ENCODE measurements at regions not wholly inside any gene's neighbourhood (a gene's known extent, or its start where the extent isn't known, plus 50 kb on each side); places are given as distances from the start of the nearest gene placed in this dataset.
"Not testable (repeated sequence)": the region's sequence is repeated elsewhere in the genome, so short reads cannot be mapped to it uniquely, and the experiment has no call there.

- DNase-seq: not testable (repeated sequence)
Measured at GRCh38 chr5:81823736-81824135, 72.8 kb upstream of the SSBP2 start.

- no peak for DNase-seq
Measured at GRCh38 chr5:81820863-81821262, 70.0 kb upstream of the SSBP2 start.

- no peak for DNase-seq
Measured at GRCh38 chr5:81820318-81820636, 69.4 kb upstream of the SSBP2 start.

DNA sequence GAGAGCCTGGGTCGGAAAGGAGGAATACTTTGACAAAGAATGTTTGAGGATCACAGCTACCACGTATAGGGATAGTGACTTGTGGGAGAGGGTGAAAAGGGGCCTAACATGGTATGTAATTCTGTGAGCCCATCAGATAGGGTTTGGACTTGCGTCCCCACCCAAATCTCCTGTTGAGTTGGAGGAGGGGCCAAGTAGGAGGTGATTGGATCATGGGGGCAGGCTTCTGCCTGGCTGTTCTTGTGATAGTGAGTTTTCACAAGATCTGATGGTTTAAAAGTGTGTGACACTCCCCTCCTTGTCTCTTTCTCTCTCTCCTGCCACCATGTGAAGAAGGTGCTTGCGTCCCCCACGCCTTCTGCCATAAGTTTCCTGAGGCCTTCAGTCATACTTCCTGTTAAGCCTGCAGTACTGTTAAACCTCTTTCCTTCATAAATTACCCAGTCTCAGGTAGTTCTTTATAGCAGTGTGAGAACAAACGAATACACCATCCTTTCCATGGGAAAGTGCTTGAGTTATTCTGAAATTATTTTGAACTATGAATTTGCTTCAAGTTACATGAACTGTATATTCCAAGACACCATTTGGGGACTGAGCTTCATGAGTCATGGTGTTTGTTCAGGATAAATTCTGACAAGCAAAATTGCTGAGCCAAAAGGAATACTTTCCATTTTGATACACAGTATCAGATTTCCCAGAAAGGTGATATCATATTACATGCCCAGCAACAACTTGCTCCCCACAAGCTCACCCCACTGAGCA, 68.8 kb upstream of the SSBP2 start:
- no peak for DNase-seq

GRCh38 chr5:81817980-81818379, 67.1 kb upstream of the SSBP2 start:
- DNase-seq: no peak

DNA sequence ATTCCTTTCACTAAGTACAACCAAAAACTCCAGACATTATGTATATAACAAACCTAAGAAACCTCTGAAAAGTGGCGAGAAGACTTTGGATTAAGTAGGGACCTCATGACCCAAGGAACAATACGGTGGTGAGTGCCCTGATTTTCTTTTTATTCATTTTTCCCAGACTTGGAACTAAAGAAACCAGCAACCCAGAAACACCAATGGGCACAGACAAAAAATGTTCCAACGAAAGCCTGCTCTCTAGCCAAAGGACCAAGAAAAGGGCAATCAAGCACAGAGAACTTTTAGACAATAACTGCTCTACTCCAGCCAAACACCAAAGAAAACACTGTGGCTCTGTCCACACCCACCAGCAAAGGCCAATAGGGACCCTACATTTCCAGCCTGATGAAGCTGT, 66.2 kb upstream of the SSBP2 start:
- no peak for DNase-seq

DNA sequence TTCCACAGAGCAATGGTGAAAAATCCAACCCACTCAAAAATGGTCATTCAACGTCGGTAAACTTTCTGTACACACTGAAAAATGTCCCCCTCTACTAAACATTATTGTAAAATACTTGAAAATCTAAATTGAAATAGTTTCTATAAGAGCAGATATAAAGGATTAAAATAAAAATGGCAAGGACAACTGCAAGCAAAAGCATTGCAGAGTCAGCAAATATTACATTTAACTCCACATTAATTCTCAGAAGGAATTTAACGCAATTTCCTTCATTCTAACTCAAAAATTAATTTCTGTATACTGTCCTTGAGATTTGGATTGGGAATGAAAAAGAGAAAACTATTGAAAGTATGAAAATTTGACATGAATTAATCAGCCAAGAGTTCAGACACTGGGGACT, 64.4 kb upstream of the SSBP2 start:
- DNase-seq: no peak

DNA sequence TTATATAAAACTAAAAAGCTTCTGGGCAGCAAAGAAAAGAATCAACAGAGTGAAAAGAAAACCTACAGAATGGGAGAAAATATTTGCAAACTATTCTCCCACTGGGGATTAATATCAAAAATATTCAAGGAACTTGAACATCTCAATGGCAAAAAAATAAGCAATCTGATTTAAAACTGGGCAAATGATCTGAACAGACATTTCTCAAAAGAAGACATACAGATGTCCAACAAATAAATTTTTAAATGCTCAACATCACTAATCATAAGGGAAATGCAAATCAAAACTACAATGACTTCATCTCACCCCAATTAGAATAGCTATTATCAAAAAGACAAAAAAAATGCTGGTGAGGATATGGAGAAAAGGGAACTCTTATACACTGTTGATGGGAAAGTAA, 57.2 kb upstream of the SSBP2 start:
- no peak for DNase-seq

GRCh38 chr5:81805086-81805485, 54.2 kb upstream of the SSBP2 start:
- no peak for DNase-seq

DNA sequence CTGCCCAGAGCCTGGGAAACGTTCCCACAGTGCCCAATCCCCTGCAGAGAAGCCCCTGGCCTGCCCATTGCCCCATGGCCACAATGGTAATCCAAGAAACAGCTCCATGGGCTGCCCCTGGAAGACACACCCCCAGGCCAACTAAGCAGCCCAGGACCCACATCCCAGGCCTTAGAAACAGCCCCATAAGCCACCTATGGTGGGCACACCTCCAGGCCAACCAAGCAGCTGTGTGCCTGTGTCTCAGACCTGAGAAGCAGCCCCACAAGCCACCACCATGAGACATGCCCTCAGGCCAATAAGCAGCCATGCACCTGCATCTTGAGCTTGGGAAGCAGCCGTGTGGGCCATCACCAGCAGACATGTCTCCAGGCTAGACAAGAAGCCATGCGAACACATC, 52.9 kb upstream of the SSBP2 start:
- DNase-seq: no peak

- no peak for DNase-seq
Measured at GRCh38 chr5:81802625-81803024, 51.7 kb upstream of the SSBP2 start.

GRCh38 chr5:81802020-81802419, 51.1 kb upstream of the SSBP2 start:
- DNase-seq: no peak

DNA sequence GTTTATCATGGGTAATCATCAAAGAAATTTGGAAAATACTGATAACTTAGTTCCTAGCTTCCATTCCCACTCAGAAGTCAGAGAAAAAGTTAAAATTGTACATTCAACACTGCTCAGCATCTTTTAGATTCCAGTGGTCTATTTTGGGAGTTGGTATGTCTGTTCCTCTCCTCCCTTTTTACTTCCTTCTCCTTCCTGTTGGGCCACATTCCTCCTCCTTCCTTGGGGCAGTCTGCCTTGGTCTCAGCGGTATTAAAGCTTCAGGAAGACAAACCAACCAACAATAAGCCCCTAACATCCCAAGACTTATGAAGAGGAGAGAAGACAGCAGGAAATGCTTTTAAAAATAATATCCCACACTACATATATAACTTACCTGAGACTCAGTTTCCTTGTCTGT, 49.9 kb upstream of the SSBP2 start:
- DNase-seq: no peak
